GM18517 (cell line): ENCODE measurements at regions not wholly inside any gene's neighbourhood (a gene's known extent, or its start where the extent isn't known, plus 50 kb on each side); places are given as distances from the start of the nearest gene placed in this dataset.

Experiments used
- ATAC-seq: cut with Tn5 transposase; IDR thresholded peaks from one replicate; pipeline ENCODE4 v1.9.1; 2021; ENCODE audit warnings: mild to moderate bottlenecking, moderate library complexity; ENCODE audit not compliant: unreplicated experiment

- no peak for ATAC-seq
These were observed 50.2 kb upstream of the CHST9 start for GRCh38 chr18:27235218-27235870.
